ENCODE measurements at regions not wholly inside any gene's neighbourhood (a gene's known extent, or its start where the extent isn't known, plus 50 kb on each side); places are given as distances from the start of the nearest gene placed in this dataset.
"Not testable (repeated sequence)": the region's sequence is repeated elsewhere in the genome, so short reads cannot be mapped to it uniquely, and the experiment has no call there.

DNA sequence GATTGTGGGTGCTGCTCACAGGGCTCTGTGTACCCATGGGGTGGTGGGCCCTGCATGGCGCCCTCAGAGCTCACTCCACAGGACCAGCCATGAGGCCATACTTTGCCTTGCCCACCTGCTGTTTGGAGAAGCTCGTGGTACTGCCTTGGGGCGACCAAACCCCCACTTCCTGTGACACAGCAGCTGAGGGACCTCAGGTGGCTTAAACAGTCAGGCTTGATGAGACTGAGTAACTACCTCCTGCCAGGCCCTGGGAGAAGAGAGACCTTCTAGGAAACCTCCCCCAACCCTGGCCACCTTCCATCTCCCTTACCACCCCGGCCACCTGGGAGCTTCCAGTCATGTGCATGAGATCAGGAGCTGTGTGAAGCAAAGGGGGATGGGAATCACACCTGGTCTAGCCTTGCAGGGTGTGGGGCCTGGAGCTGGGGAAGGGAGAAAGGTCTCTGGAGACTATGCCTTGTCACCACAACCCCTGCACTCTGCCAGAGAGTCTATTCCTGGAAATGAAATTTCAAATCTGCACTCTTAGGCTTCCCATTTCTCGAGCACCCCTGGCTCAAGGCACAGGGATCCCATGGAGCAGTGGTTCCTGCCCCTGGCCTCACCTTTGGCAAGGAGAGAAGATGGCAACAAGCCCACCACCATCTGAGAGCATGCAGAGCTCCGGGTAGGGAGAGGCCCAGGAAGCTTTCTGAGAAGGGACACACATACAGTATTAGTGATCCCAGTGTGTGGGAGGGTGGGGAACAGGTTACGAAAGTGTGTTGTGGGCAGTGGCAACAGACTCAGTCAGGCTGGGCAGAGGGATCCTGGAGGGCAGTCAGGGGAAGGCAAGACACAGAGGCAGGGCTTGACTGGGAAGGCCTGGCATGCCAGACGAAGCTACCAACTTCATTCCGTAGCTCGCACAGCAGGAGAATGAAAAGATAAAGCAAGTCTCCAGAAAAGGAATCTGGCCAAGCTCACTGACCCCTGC lies 125.0 kb downstream of the URI1 start:
- no peak for DNase-seq (ENCODE audit: low spot score)

DNA sequence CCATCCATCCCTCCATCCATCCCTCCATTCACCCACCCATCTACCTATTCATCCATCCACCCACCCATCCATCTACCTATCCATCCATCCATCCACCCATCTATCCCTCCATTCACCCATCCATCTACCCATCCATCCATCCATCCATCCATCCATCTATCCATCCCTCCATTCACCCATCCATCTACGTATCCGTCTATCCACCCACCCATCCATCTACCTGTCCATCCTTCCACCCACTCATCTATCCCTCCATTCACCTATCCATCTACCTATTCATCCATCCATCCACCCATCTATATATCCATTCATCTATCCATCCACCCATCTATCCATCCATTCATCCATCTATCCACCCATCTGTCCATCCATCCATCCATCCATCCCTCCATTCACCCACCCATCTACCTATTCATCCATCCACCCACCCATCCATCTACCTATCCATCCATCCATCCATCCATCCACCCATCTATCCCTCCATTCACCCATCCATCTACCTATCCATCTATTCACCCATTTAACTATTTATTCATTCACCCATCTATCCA lies 126.0 kb downstream of the URI1 start:
- DNase-seq (ENCODE audit: low spot score) = not testable (repeated sequence)

DNA sequence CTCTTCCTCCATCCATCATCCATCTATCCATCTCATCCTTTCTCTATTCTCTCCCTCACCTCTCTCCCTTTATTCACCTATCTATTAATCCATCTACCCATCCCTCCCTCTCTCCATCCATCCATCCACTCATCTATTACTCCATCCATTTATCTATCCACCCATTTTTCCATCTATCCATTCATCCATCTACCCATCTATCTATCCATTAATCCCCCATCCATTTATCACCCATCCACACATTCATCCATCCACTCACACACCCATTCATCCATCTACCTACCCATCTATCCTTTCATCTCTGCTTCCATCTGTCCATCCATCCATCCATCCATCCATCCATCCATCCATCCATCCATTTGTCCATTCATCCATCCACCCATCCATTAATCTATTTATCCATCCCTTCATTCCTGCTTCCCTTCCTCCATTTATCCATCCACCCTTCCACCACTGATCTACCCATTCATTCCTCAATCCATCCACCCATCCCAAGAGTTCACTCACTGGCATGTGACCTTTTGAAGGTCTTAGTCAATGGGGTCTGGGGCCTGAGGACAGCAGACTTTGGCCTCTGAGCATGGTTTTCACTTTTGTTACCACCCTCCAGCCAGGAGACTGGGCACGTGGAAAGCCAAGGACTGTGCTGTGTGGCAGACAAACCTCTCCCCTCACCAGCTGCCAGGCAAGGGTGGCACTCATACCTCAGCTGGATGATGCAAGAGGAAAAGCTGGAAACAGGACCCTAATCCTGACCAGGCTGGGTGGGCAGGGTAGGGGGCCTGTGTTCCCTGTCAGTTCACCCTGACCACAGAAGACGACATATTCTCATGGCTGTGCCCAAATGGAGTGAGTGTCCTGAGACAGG lies 126.7 kb downstream of the URI1 start:
- DNase-seq (ENCODE audit: low spot score) = no peak

DNA sequence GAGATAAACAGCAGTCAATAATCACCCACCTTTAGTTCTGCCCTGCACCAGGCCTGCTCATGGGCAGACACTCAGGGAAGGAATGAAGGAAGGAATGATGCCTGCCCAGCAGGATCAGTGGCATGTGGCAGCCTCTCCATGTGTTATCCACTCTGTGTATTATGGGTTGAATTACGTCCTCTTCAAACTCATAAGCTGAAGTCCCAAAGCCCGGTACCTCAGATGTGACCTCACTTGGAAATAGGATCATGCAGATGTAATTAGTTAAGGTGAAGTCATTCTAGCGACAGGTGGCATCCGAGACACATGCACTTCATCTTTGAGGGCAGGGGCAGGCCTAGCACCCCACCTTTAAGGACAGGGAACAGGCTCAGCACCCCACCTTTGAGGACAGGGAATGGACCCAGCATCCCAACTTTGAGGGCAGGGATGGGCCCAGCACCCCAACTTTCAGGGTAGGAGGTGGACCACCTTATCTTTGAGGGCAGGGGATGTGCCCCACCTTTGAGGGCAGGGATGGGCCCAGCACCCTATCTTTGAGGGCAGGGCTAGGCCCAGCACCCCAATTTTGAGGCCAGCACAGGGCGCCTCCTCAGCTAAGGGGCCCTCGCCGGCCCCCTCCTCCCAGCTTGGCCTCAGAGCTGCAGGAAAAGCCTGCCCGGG lies 127.6 kb downstream of the URI1 start:
- no peak for DNase-seq (ENCODE audit: low spot score)

GRCh38 chr19:30070198-30070967 lies 128.3 kb downstream of the URI1 start:
- DNase-seq (ENCODE audit: low spot score) = no peak

DNA sequence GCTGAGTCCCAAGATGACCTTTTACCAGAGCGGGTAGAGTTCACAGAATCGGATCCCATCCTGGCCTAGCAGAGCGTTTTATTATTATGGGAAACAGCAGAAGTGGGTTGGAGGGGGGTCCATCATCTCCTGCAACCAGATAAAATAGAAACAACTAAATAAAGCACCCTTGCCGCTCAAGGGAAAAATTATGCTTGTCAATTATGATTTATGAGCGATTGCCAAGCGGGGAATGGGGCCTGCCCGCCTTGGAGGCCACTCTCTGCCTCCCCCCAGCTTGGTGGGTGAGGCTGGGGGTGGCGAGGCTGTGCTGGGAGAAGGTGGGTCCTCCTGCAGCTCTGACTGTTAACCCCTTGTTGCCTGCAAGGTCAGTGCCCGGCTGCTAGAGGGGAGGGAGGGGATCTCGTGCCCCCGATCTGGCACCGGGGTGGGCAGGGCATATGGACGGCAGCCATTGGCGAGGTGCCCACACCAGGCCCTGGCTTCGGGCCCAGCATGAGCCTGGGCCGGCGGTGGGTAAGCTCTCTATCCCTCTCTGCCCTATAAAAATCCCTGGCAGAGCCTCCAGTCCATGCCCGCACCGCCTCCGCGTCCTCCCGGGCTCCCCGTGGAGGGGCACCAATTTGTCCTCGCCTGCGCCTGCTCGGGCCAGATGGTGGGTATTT lies 129.1 kb downstream of the URI1 start:
- DNase-seq (ENCODE audit: low spot score) = no peak

- no peak for DNase-seq (ENCODE audit: low spot score)
These were observed 129.8 kb downstream of the URI1 start for GRCh38 chr19:30071871-30072270.

- no peak for DNase-seq (ENCODE audit: low spot score)
These were observed 131.3 kb downstream of the URI1 start for GRCh38 chr19:30073152-30074000.

- no peak for DNase-seq (ENCODE audit: low spot score)
These were observed 132.1 kb downstream of the URI1 start for GRCh38 chr19:30074096-30074495.

GRCh38 chr19:30074741-30075715 lies 133.0 kb downstream of the URI1 start:
- DNase-seq (ENCODE audit: low spot score) = no peak

DNA sequence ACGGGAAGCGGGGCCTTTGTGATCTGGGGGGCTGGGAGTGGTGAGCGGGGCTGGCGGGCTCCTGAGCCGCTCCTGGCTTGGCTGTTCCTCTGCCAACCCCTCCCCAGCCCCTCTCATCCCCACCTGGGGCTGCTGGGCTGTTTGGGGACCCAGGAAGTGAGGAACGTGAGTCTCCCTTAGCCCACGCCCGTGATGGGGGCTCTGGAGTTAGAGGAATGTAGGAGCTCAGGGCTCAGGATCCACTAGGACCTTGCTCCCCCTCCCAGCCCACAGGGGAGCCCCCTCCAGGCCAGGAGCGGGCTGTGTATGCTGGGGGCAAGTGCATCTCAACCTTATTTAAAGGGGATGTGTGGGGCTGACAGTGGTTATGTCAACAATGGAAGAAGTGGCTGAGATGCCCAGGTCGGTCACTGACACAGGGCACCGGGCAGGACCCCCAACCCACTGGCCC lies 134.1 kb downstream of the URI1 start:
- no peak for DNase-seq (ENCODE audit: low spot score)

GRCh38 chr19:30076751-30077670 lies 135.0 kb downstream of the URI1 start:
- no peak for DNase-seq (ENCODE audit: low spot score)

GRCh38 chr19:30077851-30078355 lies 135.9 kb downstream of the URI1 start:
- DNase-seq (ENCODE audit: low spot score) = no peak

DNA sequence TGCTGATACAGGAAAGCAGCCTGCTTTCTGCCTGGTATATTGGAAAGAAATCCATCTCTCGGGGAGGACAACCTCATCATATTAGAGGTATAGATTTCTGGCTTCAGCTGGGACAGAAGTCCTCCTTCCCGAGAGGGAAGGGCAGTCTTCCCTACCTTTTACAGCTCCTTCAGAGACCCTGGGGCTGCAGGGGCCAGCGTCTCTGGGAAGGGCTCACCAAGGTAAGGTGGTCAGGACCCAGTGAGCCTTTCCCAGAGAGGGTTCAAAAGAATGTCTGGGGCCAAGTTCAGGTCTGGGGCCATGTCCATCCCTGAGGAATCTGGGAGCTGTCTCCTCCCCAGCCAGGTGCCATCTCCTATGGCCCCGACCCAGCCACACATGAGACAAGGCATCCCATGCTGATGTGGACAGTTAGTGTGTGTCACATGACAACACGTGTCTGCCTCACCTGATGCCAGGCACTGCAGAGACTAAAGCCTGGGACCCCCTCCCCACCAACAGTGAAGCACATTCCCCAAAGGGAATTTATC lies 136.4 kb downstream of the URI1 start:
- DNase-seq (ENCODE audit: low spot score) = no peak

DNA sequence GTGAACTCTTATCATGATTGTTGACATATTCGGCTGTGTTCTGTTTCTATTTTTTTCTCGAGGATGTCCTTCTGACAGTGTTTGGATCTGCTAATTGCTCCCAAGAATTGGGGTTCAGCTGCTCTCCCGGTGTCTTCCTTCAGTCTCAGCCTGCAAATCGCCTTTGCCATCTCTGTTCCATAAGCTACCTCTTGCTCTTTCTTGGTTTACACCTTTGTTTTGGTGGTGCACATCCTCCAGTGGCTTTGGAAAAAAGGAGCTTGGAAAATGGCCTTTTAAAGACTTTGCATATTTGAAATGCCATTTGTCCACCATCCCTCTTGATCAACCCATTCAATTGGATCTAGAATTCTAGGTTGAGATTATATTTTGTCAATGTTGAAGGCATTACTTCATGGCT lies 137.2 kb downstream of the URI1 start:
- no peak for DNase-seq (ENCODE audit: low spot score)

- no peak for DNase-seq (ENCODE audit: low spot score)
These were observed 140.1 kb downstream of the URI1 start for GRCh38 chr19:30082168-30082567.

DNA sequence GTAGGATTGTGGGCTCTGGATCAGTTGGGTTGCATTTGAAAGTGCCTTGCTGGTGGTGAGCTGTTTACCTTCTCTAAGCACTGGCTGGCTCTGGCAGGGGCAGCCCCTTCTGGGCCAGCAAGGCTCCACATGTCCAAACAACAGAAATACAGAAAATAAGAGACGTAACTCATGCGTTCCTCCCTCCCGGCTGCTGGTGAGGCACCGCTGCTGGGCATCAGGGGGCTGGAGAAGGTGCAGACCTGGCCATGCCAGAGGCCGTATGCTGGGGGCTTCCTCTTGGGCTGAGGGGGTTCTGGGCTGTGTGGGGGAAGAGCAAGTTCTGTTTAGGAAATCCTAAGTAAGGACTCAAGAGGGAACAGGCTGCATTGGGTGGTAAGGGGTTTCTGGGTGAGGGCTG lies 140.6 kb downstream of the URI1 start:
- DNase-seq (ENCODE audit: low spot score) = no peak
